Thoracic aorta (tissue), 2 donors: ENCODE measurements at regions not wholly inside any gene's neighbourhood (a gene's known extent, or its start where the extent isn't known, plus 50 kb on each side); places are given as distances from the start of the nearest gene placed in this dataset.
"Not testable (repeated sequence)": the region's sequence is repeated elsewhere in the genome, so short reads cannot be mapped to it uniquely, and the experiment has no call there.

ENCODE experiments used
- ATAC-seq: fragments of 150-250 bp; one replicate; pipeline ENCODE4 v1.8.0; 2017; ENCODE audit warnings: low read depth; ENCODE audit not compliant: insufficient number of reproducible peaks, low FRiP score
- DNase-seq: peaks from one replicate; pipeline ENCODE4 v3.0.0-alpha.2; 2020; ENCODE audit warnings: low spot score
- H3K27ac ChIP-seq, 2 donors: fragments of 200-600 bp; sonication (generic); 1 replicate in 1 of 2; 2 replicates in 1 of 2; pipeline ENCODE4 v1.5.1; 2016; ENCODE audit warnings: mild to moderate bottlenecking in 2 of 2, moderate library complexity in 2 of 2
- H3K27me3 ChIP-seq: fragments of 200-600 bp; sonication (generic); replicated peaks from 2 replicates; pipeline ENCODE4 v1.6.0; 2016; ENCODE audit warnings: mild to moderate bottlenecking; ENCODE audit not compliant: insufficient read depth
- H3K36me3 ChIP-seq: fragments of 200-600 bp; sonication (generic); one replicate; pipeline ENCODE4 v1.5.1; 2016
- H3K4me1 ChIP-seq, 2 donors: fragments of 200-600 bp; sonication (generic); 1 replicate in 1 of 2; 2 replicates in 1 of 2; pipeline versions ENCODE4 v1.5.1 to v1.6.0; 2016; ENCODE audit warnings: low read depth in 2 of 2, mild to moderate bottlenecking in 1 of 2; ENCODE audit not compliant: control insufficient read depth in 1 of 2
- H3K4me3 ChIP-seq: fragments of 200-600 bp; sonication (generic); 2 replicates; pipeline ENCODE4 v1.5.1; 2016; ENCODE audit warnings: mild to moderate bottlenecking
- H3K9me3 ChIP-seq: fragments of 200-600 bp; sonication (generic); 2 replicates; pipeline ENCODE4 v1.5.1; 2016
- TF ChIP-seq, protein P1 (sequence below): fragments of 200-600 bp; sonication (generic); IDR thresholded peaks from one replicate; pipeline ENCODE4 v1.5.1; 2019; ENCODE audit warnings: antibody characterized with exemption

DNA sequence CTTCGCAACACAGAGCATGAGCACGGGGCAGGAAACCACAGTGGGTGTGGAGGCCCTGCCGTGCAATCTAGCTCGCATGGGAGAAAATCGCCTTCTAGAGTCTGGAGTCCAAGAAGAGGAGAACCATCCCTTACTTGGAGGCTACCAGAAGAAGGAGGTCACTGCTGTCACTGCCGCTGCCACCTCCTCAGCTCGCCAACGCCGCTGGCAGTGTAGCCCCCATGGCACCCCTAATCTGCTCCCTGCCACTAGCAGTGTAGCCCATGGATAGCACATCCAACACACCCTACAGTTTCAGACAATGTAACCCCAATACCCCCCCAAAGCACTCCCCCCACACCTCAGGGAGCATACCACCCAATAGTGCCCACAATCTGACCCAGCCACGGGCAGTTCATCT is 438.0 kb upstream of the ZNF337 start:
- no peak for DNase-seq
- Histone ChIP-seq H3K27ac (no peak overlapping the region), H3K36me3 (no peaks in the 10 kb centered on the region), H3K4me1 (no peaks in the 10 kb centered on the region), H3K9me3 (no peaks in the 10 kb centered on the region), H3K27me3 (no peaks in the 10 kb centered on the region), H3K4me3 (no peak overlapping the region)
- TF ChIP-seq, protein P1, sequence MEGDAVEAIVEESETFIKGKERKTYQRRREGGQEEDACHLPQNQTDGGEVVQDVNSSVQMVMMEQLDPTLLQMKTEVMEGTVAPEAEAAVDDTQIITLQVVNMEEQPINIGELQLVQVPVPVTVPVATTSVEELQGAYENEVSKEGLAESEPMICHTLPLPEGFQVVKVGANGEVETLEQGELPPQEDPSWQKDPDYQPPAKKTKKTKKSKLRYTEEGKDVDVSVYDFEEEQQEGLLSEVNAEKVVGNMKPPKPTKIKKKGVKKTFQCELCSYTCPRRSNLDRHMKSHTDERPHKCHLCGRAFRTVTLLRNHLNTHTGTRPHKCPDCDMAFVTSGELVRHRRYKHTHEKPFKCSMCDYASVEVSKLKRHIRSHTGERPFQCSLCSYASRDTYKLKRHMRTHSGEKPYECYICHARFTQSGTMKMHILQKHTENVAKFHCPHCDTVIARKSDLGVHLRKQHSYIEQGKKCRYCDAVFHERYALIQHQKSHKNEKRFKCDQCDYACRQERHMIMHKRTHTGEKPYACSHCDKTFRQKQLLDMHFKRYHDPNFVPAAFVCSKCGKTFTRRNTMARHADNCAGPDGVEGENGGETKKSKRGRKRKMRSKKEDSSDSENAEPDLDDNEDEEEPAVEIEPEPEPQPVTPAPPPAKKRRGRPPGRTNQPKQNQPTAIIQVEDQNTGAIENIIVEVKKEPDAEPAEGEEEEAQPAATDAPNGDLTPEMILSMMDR, result no peak
- ATAC-seq, result no peak

DNA sequence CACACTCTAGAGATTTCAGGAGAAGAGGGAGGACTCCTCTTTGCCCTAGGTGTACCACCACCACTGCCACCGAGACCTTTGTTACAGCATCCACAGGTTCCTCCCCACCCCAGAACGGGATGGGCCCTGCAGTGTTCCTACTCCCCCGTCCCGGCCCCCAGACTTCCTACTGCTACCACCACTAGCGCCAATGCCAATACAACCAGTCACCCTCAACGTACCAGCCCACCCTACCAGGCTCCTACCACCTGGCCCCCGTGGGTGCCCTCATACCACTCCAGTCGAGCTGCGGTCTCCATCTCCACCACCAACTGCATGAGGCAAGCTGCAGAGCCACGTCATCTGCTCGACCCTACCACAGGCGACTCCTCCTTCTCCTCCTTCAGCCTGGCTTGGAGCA is 437.1 kb upstream of the ZNF337 start:
- not testable (repeated sequence) for H3K9me3 ChIP-seq, H3K4me1 ChIP-seq, H3K27me3 ChIP-seq, H3K4me3 ChIP-seq, H3K27ac ChIP-seq, DNase-seq, ATAC-seq, H3K36me3 ChIP-seq

DNA sequence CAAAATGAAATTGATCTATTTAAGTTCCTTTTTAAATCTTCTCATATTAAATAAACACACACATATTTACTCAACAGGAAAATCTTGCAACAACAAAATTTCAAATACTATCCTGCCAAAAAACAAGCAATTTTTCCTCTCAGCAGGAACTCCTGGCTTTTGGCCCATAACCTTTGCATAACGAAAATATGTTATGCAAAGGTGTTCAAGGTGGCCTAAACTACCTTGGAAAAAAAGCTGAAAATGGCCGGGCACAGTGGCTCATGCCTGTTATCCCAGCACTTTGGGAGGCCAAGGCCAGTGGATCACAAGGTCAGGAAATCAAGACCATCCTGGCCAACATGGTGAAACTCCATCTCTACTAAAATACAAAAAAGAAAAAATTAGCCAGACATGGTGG is 424.3 kb upstream of the ZNF337 start:
- not testable (repeated sequence) for DNase-seq, H3K27me3 ChIP-seq, ATAC-seq

DNA sequence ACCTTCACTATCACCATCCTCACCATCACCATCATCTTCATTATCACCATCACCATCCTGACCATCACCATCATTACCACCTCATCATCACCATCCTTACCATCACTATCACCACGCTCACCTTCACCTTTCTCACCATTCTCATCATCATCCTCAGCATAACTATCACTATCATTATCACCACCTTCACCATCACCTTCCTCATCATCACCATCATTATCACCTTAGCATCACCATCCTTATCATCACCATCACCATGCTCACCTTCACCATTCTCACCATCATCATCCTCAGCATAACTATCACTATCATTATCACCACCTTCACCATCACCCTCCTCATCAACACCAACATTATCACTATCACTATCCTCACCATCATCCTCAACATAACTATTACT is 397.8 kb upstream of the ZNF337 start:
- not testable (repeated sequence) for ATAC-seq, DNase-seq, H3K36me3 ChIP-seq

More for the DNA sequence above, 424.3 kb upstream of the ZNF337 start:
- not testable (repeated sequence) for H3K4me3 ChIP-seq, H3K4me1 ChIP-seq, H3K9me3 ChIP-seq, H3K27ac ChIP-seq, H3K36me3 ChIP-seq

DNA sequence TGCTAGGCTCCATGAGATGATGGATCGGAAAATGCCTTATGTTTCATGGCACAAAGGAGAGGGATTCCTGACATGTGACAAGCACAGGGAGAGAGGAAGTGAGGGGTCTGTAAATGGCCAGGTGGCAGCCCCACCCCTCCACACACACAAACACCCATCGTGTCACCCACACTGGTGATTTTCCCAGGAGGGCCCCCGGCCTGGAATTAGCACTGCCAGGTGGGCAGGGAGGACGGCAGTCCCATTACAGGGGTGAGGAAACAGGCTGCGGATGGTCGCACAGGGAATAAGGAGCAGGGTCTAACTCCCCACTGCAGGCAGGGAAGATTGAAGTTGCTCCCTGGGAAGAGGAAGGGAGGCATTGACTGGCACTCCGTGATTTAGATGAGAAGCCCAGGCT is 395.3 kb upstream of the ZNF337 start:
- H3K9me3 ChIP-seq, H3K4me1 ChIP-seq, H3K4me3 ChIP-seq, DNase-seq, H3K27me3 ChIP-seq, H3K36me3 ChIP-seq, ATAC-seq, H3K27ac ChIP-seq: not testable (repeated sequence)

More for the DNA sequence above, 397.8 kb upstream of the ZNF337 start:
- not testable (repeated sequence) for H3K4me3 ChIP-seq, H3K4me1 ChIP-seq, H3K27me3 ChIP-seq, H3K9me3 ChIP-seq, H3K27ac ChIP-seq

DNA sequence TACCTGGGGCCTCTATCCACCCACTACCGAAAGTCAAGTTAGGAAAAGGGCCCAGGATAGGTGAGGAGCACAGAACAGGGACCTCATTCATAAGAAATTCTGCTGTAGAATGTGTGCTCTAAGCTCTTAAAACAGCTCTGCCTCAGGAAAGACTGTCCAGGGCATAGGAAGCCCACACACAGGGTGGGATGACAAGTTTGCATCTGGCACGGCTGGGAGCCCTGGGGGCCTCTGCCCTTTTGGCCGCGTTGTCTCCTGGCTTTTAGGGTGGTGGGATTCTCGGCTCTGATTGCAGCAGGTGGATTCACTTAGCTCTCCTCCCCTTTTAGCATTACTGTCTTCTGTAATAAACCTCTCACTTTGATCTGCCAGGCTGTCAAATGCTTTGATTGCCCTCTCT is 389.5 kb upstream of the ZNF337 start:
- not testable (repeated sequence) for ATAC-seq

DNA sequence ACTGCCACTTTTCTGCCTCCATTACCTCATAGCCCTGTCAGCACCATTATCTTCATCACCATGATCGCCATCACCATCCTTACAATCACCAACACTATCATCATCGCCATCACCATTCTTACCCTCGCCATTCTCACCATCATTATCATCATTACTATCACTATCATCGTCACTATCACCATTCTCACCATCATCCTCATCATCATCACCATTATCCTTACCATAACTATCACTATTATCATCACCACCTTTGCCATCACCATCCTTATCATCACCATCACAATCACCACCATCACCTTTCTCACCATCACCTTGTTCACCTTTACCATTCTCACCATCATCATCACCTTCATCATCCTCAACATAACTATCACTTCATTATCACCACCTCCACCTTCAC is 377.3 kb upstream of the ZNF337 start:
- not testable (repeated sequence) for H3K9me3 ChIP-seq, H3K4me1 ChIP-seq, DNase-seq, H3K4me3 ChIP-seq, H3K36me3 ChIP-seq, ATAC-seq, H3K27me3 ChIP-seq, H3K27ac ChIP-seq

More for the DNA sequence above, 389.5 kb upstream of the ZNF337 start:
- not testable (repeated sequence) for H3K9me3 ChIP-seq, H3K4me1 ChIP-seq, DNase-seq, H3K4me3 ChIP-seq, H3K27ac ChIP-seq, H3K36me3 ChIP-seq, H3K27me3 ChIP-seq

DNA sequence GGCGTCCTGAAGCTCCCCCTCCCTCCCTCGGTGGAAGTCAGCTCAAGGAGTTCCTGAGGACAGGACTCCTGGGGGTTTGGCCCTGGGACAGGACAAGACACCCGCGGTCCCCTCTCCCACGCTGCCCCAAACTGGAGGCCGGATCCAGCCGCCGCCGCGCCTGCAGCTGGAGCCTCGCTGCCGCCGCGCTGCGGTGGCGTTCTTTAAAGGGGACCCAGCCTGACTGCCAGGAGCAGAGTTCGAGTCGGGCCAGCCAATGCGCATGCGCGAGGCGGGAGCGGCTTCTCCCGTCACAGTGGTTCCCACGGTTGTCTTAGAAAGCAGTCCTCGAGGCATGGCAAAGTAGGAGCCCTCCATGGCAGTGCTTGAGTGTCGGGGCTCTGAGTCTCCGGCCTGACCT is 362.7 kb upstream of the ZNF337 start:
- H3K27me3 ChIP-seq, H3K36me3 ChIP-seq, DNase-seq, H3K27ac ChIP-seq, H3K9me3 ChIP-seq, H3K4me1 ChIP-seq, ATAC-seq, H3K4me3 ChIP-seq: not testable (repeated sequence)

DNA sequence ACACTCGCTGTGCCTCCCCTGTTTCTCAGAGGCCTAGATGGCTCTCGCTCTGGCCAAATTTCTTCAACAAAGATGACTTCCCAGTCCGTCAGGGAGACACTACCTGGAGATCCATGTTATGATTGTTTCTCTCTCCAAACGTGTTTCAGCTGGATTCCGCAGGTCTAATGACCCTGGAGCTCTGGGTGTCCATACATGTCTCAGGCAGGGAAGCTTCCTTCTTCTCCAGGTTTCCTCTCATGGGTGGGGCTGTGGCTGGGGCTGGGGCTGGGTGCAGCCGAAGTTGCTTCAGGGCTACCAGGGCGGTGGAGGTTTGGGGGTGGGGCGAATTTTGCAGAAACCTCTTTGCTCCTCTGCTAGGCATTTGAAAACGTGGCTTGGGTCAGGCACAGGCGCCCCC is 361.8 kb upstream of the ZNF337 start:
- H3K27me3 ChIP-seq, H3K36me3 ChIP-seq, DNase-seq, H3K27ac ChIP-seq, ATAC-seq, H3K4me1 ChIP-seq, H3K9me3 ChIP-seq, H3K4me3 ChIP-seq: not testable (repeated sequence)

DNA sequence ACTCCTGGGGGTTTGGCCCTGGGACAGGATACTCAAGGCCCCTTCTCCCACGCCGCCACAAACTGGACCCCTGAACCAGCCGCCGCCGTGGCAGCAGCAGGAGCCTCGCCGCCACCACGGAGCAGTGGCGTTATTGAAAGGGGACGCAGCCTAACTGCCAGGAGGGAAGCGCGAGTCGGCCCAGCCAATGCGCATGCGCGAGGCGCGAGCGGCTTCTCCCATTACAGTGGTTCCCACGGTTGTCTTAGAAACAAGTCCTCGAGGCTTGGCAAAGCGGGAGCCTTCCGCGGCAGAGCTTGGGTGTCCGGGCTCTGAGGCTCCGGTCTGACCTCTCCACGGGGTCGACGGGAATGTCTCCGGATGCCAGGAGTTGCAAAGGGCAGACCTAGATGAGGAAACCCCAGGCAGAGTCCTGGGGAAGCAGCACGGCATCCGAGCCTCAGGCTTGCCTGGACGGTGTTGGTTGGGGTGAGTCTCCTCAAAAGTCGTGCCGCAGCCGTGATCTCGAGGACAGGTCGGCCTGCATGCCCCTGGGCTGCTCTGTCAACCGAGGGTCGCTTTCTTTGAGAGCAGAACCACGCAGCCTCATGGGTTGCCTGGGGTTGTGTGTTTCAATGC is 360.6 kb upstream of the ZNF337 start:
- not testable (repeated sequence) for H3K27ac ChIP-seq, H3K36me3 ChIP-seq, ATAC-seq

DNA sequence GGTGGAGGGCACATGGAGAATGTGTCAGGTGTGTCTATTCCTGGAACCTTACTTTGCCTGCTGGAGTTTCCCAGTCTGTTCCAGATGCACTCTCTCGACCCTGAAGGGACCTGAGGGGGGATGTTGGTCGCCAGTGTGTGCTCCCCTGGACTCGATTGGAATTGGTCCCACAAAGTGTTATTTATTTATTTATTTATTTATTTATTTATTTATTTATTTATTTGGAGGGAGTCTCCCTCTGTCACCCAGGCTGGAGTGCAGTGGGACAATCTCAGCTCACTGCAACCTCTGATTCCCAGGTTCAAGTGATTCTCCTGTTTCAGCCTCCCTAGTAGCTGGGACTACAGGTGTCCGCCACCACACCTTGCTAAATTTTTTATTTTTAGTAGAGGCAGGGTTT is 329.1 kb upstream of the ZNF337 start:
- not testable (repeated sequence) for ATAC-seq, H3K27ac ChIP-seq, DNase-seq, H3K4me1 ChIP-seq, H3K36me3 ChIP-seq, H3K27me3 ChIP-seq, H3K4me3 ChIP-seq, H3K9me3 ChIP-seq

More for the DNA sequence above, 360.6 kb upstream of the ZNF337 start:
- DNase-seq, H3K4me1 ChIP-seq, H3K4me3 ChIP-seq, H3K9me3 ChIP-seq, H3K27me3 ChIP-seq: not testable (repeated sequence)

DNA sequence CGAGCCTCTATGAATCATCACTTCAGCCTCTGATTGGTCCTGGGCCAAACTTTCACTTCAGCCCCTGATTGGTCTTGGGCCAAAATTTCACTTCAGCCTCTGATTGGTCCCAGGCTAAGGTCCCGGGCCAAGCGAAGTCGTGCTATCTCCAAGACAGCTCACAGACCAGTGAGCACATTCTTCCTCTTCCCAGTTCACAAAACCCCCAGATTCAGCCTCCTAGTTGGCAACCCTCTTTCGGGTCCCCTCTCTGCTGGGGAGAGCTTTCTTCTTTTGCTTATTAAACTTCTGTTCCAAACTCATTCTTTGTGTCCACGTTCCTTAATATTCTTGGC is 314.3 kb upstream of the ZNF337 start:
- not testable (repeated sequence) for H3K27ac ChIP-seq, H3K9me3 ChIP-seq, ATAC-seq, H3K27me3 ChIP-seq, DNase-seq, H3K36me3 ChIP-seq, H3K4me1 ChIP-seq, H3K4me3 ChIP-seq
